H9 (cell line): ENCODE measurements at regions not wholly inside any gene's neighbourhood (a gene's known extent, or its start where the extent isn't known, plus 50 kb on each side); places are given as distances from the start of the nearest gene placed in this dataset.

Experiments used
- DNase-seq: peaks from one replicate; pipeline ENCODE4 v3.0.0-alpha.2; 2017
- H2AFZ ChIP-seq: one replicate; pipeline ENCODE4 v1.6.1; 2013; ENCODE audit warnings: mild to moderate bottlenecking, low read length, control low read depth, moderate library complexity
- H2AK5ac ChIP-seq: 2 replicates; pipeline ENCODE4 v1.6.1; 2013; ENCODE audit warnings: low read length, control low read depth, mixed read lengths; ENCODE audit not compliant: insufficient read length
- H2BK120ac ChIP-seq: one replicate; pipeline ENCODE4 v1.6.1; 2013; ENCODE audit warnings: low read depth, mild to moderate bottlenecking, low read length, control low read depth, inconsistent platforms; ENCODE audit not compliant: poor library complexity, severe bottlenecking
- H2BK12ac ChIP-seq: 2 replicates; pipeline ENCODE4 v1.6.1; 2013; ENCODE audit warnings: low read length, control low read depth, mixed read lengths, low read depth; ENCODE audit not compliant: insufficient read length
- H2BK15ac ChIP-seq: 2 replicates; pipeline ENCODE4 v1.6.1; 2013; ENCODE audit warnings: low read depth, low read length, control low read depth
- H2BK20ac ChIP-seq: one replicate; pipeline ENCODE4 v1.6.1; 2013; ENCODE audit warnings: low read depth, mild to moderate bottlenecking, low read length, control low read depth, inconsistent platforms; ENCODE audit not compliant: poor library complexity, severe bottlenecking
- H2BK5ac ChIP-seq: 2 replicates; pipeline ENCODE4 v1.6.1; 2013; ENCODE audit warnings: low read length, control low read depth, mixed read lengths; ENCODE audit not compliant: insufficient read length
- H3K14ac ChIP-seq: 2 replicates; pipeline ENCODE4 v1.6.1; 2013; ENCODE audit warnings: low read length, control low read depth; ENCODE audit not compliant: insufficient read depth
- H3K18ac ChIP-seq: 2 replicates; pipeline ENCODE4 v1.6.1; 2013; ENCODE audit warnings: low read depth, mild to moderate bottlenecking, mixed read lengths, low read length, control low read depth; ENCODE audit not compliant: insufficient read length
- H3K23ac ChIP-seq: 2 replicates; pipeline ENCODE4 v1.6.1; 2013; ENCODE audit warnings: low read length, control low read depth, mixed read lengths, low read depth; ENCODE audit not compliant: insufficient read length
- H3K23me2 ChIP-seq: 2 replicates; pipeline ENCODE4 v1.6.1; 2013; ENCODE audit warnings: low read depth, mild to moderate bottlenecking, mixed read lengths, low read length, control low read depth; ENCODE audit not compliant: insufficient read length, poor library complexity, severe bottlenecking
- H3K27ac ChIP-seq: 2 replicates; pipeline ENCODE4 v1.5.1; 2013; ENCODE audit warnings: low read length, control low read depth, mixed read lengths, low read depth; ENCODE audit not compliant: insufficient read length
- H3K27me3 ChIP-seq: 2 replicates; pipeline ENCODE4 v1.6.1; 2013; ENCODE audit warnings: low read length, control low read depth, inconsistent platforms; ENCODE audit not compliant: insufficient read depth
- H3K4ac ChIP-seq: 2 replicates; pipeline ENCODE4 v1.6.1; 2013; ENCODE audit warnings: low read depth, mild to moderate bottlenecking, control low read depth, inconsistent platforms, low read length, moderate library complexity
- H3K4me1 ChIP-seq: 2 replicates; pipeline ENCODE4 v1.6.1; 2013; ENCODE audit warnings: low read length, control low read depth, inconsistent platforms; ENCODE audit not compliant: insufficient read depth
- H3K4me2 ChIP-seq: 2 replicates; pipeline ENCODE4 v1.6.1; 2013; ENCODE audit warnings: low read length, control low read depth, mixed read lengths; ENCODE audit not compliant: insufficient read length, insufficient read depth
- H3K56ac ChIP-seq: 2 replicates; pipeline ENCODE4 v1.6.1; 2013; ENCODE audit warnings: low read depth, mild to moderate bottlenecking, mixed read lengths, low read length, control low read depth; ENCODE audit not compliant: insufficient read length
- H3K79me1 ChIP-seq: 2 replicates; pipeline ENCODE4 v1.6.1; 2013; ENCODE audit warnings: low read depth, mild to moderate bottlenecking, moderate library complexity, low read length, control low read depth, inconsistent platforms; ENCODE audit not compliant: insufficient read depth, poor library complexity, severe bottlenecking
- H3K79me2 ChIP-seq: 2 replicates; pipeline ENCODE4 v1.6.1; 2013; ENCODE audit warnings: low read length, control low read depth, inconsistent platforms; ENCODE audit not compliant: insufficient read depth
- H3K9ac ChIP-seq: 2 replicates; pipeline ENCODE4 v1.6.1; 2013; ENCODE audit warnings: low read length, control low read depth, mixed read lengths; ENCODE audit not compliant: insufficient read length; ENCODE audit errors: extremely low read depth
- H3K9me3 ChIP-seq: one replicate; pipeline ENCODE4 v1.6.1; 2013; ENCODE audit warnings: low read depth, low read length, inconsistent platforms; ENCODE audit not compliant: control insufficient read depth
- H3T11ph ChIP-seq: one replicate; pipeline ENCODE4 v1.6.1; 2013; ENCODE audit warnings: mild to moderate bottlenecking, low read length, control low read depth, inconsistent platforms
- H4K20me1 ChIP-seq: one replicate; pipeline ENCODE4 v1.6.1; 2013; ENCODE audit not compliant: control insufficient read depth, insufficient read length, insufficient read depth
- H4K5ac ChIP-seq: 2 replicates; pipeline ENCODE4 v1.6.1; 2013; ENCODE audit warnings: low read depth, mild to moderate bottlenecking, mixed read lengths, low read length, control low read depth; ENCODE audit not compliant: insufficient read length
- H4K8ac ChIP-seq: replicated peaks from 2 replicates; pipeline ENCODE4 v1.6.1; 2013; ENCODE audit warnings: low read length, control low read depth, mixed read lengths, low read depth; ENCODE audit not compliant: insufficient read length
- H4K91ac ChIP-seq: 2 replicates; pipeline ENCODE4 v1.6.1; 2013; ENCODE audit warnings: low read depth, mild to moderate bottlenecking, moderate library complexity, mixed read lengths, low read length, control low read depth; ENCODE audit not compliant: insufficient read length
- H3K27ac Mint-ChIP-seq, 3 experiments: 2 replicates in 2 of 3; 3 replicates in 1 of 3; pipeline ENCODE4 v1.8.0; 2020 to 2021; ENCODE audit warnings: mixed read lengths in 3 of 3, mild to moderate bottlenecking in 1 of 3, moderate library complexity in 1 of 3
- H3K27me3 Mint-ChIP-seq: 2 replicates; pipeline ENCODE4 v1.8.0; 2021; ENCODE audit warnings: low read depth, mild to moderate bottlenecking, moderate library complexity, mixed read lengths
- H3K36me3 Mint-ChIP-seq, 3 experiments: 2 replicates in 2 of 3; 3 replicates in 1 of 3; pipeline ENCODE4 v1.8.0; 2020 to 2021; ENCODE audit warnings: low read depth in 3 of 3, mixed read lengths in 3 of 3; ENCODE audit not compliant: insufficient read depth in 1 of 3
- H3K4me1 Mint-ChIP-seq, 2 experiments: 2 replicates each; pipeline ENCODE4 v1.8.0; 2020; ENCODE audit warnings: mixed read lengths in 2 of 2
- H3K4me3 Mint-ChIP-seq, 2 experiments: 2 replicates in 1 of 2; 3 replicates in 1 of 2; pipeline ENCODE4 v1.8.0; 2020 to 2021; ENCODE audit warnings: mild to moderate bottlenecking in 2 of 2, mixed read lengths in 2 of 2, moderate library complexity in 1 of 2
- H3K9me3 Mint-ChIP-seq, 2 experiments: 2 replicates in 1 of 2; 3 replicates in 1 of 2; pipeline ENCODE4 v1.8.0; 2020; ENCODE audit warnings: mild to moderate bottlenecking in 2 of 2, mixed read lengths in 2 of 2, moderate library complexity in 1 of 2
- CTCF ChIP-seq: fragments of 200-600 bp; sonication (generic); conservative IDR thresholded peaks from 3 replicates; pipeline ENCODE4 v1.8.0; 2021; ENCODE audit warnings: antibody characterized with exemption, mild to moderate bottlenecking
- WGBS: extraction: QIAGEN DNeasy Blood & Tissue Kit; methylation state at CpG from one replicate; pipeline ENCODE4 v1.1.7; 2013; ENCODE audit warnings: missing lambda C conversion rate, low lambda C conversion rate, mixed read lengths; ENCODE audit not compliant: insufficient read length; ENCODE audit errors: extremely low coverage; 5-methylcytosine and 5-hydroxymethylcytosine counted together

GRCh38 chr3:107308716-107309115, 68.5 kb upstream of the CCDC54 start:
- H3K36me3 Mint-ChIP-seq, result no peaks in the 10 kb centered on the region
- Histone ChIP-seq H3K56ac (no peak overlapping the region), H3K27ac (no peak overlapping the region), H3K14ac (no peak overlapping the region), H3T11ph (no peak overlapping the region), H3K9ac (no peak overlapping the region), H3K4ac (no peak overlapping the region), H2BK15ac (no peak overlapping the region), H2BK12ac (no peak overlapping the region), H3K79me2 (no peaks in the 10 kb centered on the region), H3K4me1 (0 out of 2 replicates have a peak, but pooled peaks cover 2% of the 10 kb centered on the region), H4K5ac (no peak overlapping the region), H2BK20ac (no peak overlapping the region), H3K9me3 (no peaks in the 10 kb centered on the region), H4K8ac (no peak overlapping the region), H3K27me3 (no peaks in the 10 kb centered on the region), H3K23me2 (no peaks in the 10 kb centered on the region), H2AK5ac (no peak overlapping the region), H2AFZ (no peak overlapping the region), H3K79me1 (no peaks in the 10 kb centered on the region), H4K91ac (no peak overlapping the region), H3K18ac (no peak overlapping the region), H3K23ac (no peak overlapping the region), H4K20me1 (no peaks in the 10 kb centered on the region), H3K4me2 (no peak overlapping the region), H2BK120ac (no peak overlapping the region), H2BK5ac (no peak overlapping the region)
- H3K27me3 Mint-ChIP-seq, result no peaks in the 10 kb centered on the region; the same call in 1 of the 2 replicates
- no peak for DNase-seq
- WGBS, result no CpG with 5 or more reads among the region's 2 CpGs
- no peak overlapping the region for H3K4me3 Mint-ChIP-seq
- no peak for TF ChIP-seq CTCF
- H3K4me1 Mint-ChIP-seq, result peaks cover 8% of the 10 kb centered on the region in 2 experiments
- H3K27ac Mint-ChIP-seq, result no peak overlapping the region
- no peaks in the 10 kb centered on the region for H3K9me3 Mint-ChIP-seq
